GM18858 (cell line): ENCODE measurements at regions not wholly inside any gene's neighbourhood (a gene's known extent, or its start where the extent isn't known, plus 50 kb on each side); places are given as distances from the start of the nearest gene placed in this dataset.

ENCODE experiments used
- ATAC-seq: cut with Tn5 transposase; IDR thresholded peaks from one replicate; pipeline ENCODE4 v1.9.1; 2021; ENCODE audit not compliant: unreplicated experiment

DNA sequence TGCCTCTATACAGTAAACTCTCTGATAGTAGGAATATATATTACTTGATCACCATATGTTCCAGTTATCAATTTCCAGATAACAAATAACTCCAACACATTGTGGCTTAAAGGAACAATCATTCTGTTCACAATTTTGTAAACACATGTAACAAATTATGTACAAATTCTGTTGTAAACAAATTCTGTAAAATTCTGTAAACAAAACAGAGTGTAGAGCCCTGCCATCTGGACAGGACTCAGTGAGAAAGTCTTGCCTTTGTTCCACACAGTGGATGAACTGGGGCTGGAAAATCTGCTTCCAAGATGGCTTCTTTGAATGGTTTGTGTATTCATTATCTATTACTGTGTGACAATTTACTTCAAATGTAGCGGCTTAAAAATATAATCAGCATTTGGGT is 69.0 kb upstream of the LRRC7 start:
- no peak for ATAC-seq

DNA sequence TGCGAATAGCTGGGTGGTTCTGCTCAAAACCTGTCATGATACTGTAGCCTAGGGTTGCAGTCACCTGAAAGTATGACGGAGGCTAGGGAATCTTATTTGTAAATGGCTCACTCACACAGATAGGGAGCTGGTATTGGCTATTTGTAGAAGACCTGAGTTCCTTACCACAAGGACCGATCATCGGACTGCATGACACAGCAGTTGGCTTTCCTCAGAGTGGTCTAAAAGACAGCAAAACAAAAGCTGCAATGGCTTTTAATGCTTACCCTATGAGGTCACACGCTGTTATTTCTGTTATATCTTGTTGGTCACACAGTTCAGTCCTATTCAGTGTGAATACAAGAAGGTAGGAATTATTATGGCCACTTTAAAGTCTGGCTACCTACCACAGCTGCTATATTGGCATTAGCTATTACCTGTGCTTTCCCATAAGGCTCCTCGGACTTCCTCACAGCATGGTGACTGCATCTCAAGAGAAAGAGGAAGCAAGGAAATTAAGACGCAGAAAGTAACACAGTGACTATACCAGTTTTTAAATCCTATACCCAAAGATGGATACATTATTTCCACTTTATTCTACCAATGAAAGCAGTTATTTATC is 68.4 kb upstream of the LRRC7 start:
- no peak for ATAC-seq

DNA sequence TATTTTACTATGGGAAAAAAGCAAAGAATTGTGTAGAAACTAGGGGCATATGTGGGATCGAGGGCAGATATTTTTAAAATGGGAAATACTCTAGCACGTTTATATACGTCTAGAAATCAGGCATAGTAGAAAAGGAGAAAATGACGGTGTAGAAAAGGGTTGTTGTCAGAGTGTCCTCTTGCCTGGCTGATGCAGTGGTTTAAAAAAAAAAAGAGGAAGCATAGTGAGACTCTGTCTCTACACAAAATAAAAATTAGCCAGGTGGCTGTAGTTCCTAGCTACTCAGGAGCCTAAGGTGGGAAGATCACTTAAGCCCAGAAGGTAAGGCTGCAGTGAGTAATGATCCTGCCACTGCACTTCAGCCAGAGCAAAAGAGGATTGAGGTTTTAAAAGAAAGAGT is 64.7 kb upstream of the LRRC7 start:
- ATAC-seq = no peak

DNA sequence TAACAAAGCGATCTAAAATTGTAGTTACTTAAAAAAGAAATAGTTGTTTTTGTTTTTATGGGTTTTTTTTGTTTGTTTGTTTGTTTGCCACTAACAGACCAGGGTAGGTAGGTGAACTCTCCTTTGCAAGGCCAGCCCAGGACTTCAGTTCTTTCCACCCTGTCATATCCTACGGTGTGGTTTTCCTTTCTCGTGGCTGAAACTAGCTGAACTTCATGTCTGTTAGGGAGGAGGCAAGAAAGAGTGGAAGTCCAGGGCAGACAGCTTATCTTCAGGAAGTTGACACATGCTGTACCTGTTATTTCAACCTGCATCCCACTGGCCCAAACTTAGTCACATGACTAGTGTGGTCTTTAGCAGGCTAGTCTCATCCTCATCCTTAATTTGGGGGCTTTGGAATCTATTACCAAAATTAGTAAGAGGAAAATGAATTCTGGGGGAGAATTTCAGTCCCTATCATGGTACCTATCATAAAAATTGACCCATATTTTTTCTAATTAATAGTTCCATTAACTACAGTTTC is 62.9 kb upstream of the LRRC7 start:
- no peak for ATAC-seq

DNA sequence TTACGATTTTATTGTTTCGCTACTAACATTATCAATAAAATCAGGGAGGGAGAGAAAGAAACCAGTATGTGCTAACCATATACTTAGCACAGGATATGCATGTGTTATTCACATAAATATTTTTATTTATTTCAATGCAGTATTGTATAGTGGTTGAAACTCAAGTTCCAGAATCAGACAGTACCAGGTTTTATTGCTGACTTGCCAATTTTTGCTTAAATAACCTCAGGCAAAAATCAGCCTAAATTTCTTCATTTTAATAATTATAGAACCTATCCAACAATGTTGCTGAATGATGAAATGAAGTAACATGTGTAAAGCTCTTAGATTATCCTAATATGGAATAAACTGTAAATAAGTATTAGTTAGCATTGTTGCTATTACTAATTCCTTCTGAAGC is 61.4 kb upstream of the LRRC7 start:
- no peak for ATAC-seq

DNA sequence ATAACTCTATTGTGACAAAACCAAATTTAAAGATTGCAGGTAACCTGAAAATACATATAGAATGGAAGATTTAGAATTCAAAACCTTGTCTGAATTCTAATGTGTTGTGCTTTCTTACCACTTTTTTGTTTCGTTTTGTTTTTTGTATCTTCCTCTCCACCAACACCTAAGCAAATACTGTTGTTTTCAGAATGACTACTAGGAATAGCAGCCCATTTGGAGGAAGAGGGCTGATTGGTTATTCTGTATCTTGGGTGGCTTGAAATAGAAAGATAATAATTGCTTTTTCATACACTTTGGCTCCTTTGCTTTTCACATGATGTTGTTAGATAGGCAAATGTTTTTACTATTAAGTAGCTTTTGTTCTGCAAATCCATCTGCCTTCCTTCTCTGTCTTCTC is 61.0 kb upstream of the LRRC7 start:
- no peak for ATAC-seq

DNA sequence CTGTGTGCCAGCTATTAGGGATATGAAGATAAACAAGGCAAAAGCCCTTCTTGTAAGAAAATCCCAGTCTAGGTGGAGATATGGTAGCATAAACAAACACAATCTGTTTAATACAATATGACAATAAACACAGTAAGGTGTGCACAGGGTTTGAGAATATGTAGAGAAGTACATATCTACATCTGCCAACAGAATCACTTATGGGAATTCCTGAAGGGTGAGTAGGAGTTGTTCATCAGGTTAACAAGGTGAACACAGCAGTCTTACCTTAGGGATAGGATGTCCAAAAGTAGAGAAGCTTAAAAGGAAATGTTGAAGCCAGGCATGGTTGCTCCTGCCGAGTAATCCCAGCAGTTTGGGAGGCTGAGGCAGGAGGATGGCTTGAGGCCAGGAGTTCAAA is 57.7 kb upstream of the LRRC7 start:
- ATAC-seq = no peak

DNA sequence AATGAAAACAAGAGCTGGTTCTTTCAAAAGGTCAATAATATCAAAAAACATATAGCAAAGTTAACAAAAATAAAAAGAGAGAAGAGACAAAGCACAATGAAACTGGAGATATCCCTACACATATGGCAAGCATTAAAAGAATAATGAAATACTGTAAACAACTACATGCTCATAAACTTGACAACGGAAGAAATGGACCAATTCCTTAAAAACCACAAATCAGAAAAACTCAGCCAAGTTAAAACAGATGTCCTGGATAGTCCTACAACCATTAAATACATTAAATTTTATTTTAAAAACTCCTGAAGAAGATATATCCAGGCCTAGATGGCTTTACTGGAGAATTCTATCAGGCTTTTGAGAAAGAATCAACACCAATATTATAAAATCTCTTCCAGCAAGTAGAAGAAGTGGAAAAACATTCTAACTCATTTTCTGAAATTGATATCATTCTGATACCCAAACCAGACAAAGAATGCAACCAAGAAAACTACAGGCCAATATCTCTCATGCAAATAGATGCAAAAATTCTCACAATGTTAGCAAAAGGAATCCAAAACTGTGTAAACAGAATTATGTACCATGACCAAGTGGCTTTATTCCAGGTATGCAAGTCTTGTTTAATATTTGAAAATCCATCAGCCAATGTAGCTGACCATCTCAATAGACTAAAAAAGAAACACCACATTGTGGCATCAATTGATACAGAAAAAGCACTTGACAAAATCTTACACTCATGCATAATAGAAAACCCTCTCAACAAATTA is 56.1 kb upstream of the LRRC7 start:
- ATAC-seq = no peak

DNA sequence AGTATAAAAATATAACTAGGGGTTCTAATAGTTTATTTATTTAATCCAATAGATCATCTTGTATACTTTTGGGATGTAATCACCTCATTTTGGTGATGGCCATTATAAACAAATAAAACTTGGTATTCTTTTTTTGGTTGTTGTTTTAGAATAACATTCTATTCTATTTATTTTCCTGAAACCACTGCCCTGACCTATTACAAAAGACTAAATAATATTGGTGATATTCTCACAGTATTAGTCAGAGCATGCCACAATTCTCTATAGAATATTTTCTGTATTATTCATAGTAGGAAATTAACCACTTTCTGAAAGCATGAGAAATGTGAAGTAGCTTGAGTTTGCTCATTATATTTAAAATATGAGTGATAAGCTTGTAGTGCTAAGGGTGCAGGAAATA is 54.1 kb upstream of the LRRC7 start:
- ATAC-seq = no peak
